NCI-H82 treated with DMSO at 0.1 percent for 48 hours (cell line): ENCODE measurements at regions not wholly inside any gene's neighbourhood (a gene's known extent, or its start where the extent isn't known, plus 50 kb on each side); places are given as distances from the start of the nearest gene placed in this dataset.
"Not testable (repeated sequence)": the region's sequence is repeated elsewhere in the genome, so short reads cannot be mapped to it uniquely, and the experiment has no call there.

ENCODE experiments used
- DNase-seq: peaks from one replicate; lab custom pipeline; 2025; ENCODE audit not compliant: unreplicated experiment; lab: John Stamatoyannopoulos, UW

DNA sequence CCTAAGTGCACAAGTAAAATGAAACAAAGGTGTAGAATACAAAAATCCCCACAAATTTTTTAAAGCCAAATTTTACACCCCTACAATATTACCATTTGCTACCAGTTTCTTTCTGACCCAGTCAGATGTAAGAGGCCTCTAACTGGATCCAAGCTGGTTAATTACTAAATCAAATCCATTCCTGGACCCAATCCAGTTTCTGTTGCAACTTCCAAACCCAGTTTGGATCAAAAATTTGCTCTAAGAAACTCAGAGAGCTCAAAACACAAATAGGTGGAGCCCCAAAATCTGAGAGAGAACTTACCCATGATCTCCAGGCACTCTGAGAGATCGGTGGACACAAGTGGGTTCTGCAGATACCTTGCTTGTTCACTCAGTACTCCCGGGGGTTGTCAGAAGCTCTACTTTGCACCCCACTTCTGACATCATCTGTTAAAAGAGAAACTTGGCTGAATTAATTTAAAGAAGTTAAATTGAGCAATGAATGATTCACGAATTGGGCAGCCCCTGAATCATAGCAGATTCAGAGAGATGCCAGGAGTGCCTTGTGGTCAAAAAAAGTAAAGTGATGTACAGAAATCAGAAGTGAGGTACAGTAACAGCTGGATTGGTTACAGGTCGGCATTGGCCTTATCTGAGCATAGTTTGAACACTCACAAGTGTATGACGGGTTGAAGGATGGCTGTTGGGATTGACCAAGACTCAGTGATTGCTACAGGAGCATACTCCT is 448.0 kb downstream of the KCNT2 start:
- DNase-seq = no peak

DNA sequence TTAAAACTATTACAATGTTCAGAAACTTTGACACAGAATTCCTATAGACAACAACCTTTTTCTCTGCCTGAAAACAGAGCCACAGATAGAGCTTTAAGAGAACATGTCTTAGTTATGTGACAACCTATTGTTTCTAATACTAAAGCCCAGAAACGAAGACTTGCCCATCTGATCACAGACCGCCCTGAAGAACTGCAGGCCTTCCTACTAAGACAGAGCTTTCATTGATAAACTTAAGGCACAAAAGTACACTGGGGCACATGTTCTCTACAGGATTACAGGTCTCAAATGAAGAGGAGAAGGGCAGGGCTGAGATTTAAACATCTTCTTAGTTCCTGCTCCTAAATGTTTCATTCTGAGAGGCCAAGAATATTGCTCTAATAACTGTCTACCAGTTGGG is 452.7 kb downstream of the KCNT2 start:
- no peak for DNase-seq

DNA sequence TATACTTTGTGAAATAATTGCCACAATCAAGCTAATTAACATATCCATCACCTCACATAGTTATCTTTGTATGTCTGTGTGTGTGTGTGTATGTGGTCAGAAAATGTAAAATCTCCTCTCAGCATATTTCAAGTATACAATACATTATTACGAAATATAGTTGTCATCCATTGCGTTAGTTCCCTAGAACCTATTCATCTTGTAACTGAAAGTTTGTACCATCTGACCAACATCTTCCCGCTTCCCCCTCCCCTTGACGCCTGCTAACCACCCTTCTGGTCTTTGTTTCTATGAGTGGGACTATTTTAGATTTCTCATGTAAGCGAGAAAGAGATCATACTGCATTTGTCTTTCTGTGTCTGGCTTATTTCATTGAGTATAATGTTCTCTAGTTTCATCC is 455.3 kb downstream of the KCNT2 start:
- DNase-seq = no peak

DNA sequence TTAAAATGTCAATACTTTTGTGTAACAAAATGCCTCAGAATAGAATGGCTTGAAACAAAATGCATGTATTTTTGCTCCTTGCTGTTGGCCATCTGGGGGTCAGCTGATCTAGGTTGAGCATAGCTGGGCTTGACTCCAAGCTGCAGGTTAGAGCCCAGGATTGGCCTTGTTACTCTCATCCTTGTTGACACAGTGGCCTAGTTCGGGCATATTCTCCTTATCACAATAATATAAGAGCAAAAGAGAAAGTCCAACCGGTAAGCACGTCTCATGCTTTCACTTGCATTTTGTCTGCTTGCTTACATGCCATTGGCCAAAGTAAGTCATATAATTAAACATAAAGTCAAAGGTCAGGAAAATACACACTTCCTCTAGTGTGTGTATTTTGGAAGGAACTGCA is 456.2 kb downstream of the KCNT2 start:
- DNase-seq = no peak

DNA sequence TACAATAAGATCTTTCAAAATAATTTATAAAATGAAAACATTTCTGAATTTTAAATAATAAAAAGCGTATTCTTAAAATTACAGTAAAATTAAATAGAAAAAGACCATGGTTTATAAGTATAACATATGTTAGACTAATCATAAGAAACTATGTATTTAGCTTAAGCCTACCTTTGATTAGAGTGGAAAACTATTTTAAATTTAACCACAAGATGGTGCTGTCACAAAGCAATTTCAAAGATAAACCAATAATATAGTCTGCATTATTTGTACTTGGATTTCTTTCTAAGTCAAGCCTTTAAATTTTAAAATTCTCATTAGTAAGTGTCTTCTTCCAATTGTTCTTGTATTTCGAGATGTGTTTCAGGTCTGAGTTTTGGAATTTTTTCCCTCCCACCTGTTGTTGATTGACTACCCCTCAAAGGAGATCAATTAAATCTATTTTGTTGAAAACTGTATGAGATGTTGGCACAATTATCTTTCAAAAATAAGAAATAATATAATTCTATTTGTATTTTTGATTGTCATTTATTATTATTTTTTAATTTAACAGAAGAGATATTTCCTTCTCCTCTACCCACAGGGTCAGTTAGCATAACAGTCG is 459.8 kb downstream of the KCNT2 start:
- peak; percentile 20 for DNase-seq

DNA sequence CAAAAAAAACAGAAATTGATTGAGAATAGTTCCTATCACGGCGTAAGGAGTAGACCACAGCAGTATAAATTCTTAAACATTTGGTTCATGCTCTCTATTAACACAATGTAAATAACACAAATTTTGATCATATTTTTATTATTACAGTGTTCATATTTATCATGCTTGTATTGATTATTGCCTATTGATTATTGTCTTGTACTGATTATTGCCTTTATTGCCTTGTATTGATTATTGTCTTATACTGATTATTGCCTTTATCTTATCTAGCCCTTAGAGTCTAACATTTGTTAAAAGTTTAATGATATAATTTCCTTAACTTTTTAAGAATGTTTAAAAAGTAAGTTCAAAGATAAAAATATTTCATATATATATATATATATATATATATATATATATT is 460.7 kb downstream of the KCNT2 start:
- no peak for DNase-seq

DNA sequence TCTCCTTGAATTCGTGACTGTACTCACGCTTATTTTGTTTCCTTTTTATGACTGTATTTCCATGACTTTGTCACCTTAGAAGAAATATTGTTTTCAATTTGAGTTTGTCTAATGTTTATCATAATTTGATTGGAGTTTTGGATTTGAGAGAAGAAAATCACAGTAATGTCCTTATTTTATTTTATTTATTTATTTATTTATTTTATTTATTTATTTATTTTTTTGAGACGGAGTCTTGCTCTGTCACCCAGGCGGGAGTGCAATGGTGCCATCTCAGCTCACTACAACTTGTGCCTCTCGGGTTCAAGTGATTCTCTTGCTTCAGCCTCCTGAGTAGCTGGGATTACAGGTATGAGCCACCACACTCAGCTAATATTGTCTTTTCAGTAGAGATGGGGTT is 463.1 kb downstream of the KCNT2 start:
- not testable (repeated sequence) for DNase-seq

DNA sequence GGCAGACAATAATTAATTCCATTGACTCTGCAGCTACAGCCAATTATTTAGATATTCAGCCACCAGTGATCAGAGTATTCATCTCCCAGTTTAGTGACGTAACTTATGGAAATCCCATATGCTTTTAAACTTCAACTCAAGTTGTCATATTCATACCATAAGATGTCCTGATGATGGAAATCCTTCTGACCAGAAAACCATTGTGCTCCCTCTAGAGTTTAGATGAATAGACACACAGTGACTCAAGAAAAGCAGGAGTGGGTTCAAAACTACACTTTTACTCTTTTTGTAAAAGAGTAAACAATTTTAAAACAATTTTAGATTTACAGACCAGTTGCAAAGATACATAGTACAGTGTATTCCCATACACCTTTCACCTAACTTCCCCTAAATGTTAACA is 463.7 kb downstream of the KCNT2 start:
- no peak for DNase-seq

DNA sequence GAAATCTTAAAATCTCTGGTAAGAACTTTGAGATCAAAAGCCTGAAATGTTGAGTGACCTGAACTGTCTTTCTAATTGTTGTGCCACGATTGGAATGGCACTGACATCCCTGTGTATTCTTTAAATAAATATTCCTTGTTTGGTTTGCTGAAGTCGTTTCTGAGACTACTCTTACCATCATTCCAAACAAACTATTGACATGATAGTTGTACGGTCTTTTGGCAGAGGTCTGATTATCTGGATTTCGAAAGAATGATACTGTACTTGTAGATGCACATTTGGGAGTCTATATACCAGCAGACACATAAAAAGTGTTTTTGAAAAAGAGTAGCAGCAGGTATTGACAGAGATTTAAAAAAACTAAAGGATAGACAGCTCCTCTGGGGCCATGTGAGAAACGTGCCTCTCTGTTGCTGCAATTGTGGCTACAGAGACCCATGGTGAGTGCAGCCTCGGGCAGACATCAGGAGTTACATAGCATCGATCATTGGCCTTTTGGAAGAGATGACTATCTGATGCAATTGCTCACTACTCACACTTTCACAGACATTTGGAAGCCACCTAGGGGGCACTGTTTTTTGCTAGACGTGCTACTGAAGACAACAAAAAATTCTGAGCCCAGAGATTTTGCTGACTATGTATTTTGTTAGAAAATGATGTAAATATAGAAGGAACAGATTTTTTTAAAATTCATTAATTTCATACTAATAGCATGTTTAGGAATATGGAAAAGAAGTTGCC is 464.5 kb downstream of the KCNT2 start:
- no peak for DNase-seq

DNA sequence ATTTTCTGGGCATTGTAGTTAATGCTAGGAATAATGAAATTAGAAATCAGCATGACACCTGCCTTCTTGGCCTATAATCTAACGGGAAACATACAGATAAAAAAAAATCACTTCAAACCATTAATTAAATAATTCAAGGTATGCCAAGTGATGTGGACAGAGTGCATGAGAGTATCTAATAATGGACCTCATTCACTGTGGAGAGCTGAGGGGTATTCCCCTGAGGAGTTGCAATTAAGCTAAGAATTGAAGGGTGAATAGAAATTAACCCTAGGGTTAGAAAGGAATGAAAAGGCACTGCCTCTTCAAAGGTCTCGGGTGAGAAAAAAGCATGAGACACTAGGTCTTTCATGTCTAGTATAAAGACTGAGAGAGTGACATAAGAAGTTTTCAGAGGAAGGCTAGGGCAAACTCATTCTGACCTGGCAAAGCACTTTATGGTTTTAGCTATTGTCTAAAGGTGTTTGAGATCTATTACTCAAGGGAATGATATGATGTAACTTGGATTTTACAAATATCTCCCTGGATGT is 466.1 kb downstream of the KCNT2 start:
- no peak for DNase-seq

DNA sequence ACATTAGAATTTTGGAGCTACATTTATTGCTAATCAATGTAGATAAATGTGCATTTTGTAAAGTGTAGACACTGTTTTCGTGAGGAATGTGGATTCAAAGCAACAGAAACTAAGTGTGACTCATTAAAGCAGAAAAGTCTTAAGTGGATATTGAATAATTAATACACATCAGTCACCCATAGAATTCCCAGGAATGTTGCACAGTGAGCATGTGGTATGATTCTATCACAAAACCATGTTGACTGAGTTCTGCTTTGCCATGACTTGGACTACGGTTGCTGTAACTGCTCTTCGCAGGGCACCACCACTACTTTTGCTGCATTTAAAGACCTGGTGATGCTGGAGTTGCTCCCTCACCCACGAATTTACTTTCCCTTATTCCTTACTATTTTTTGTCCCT is 471.8 kb downstream of the KCNT2 start:
- DNase-seq = no peak

DNA sequence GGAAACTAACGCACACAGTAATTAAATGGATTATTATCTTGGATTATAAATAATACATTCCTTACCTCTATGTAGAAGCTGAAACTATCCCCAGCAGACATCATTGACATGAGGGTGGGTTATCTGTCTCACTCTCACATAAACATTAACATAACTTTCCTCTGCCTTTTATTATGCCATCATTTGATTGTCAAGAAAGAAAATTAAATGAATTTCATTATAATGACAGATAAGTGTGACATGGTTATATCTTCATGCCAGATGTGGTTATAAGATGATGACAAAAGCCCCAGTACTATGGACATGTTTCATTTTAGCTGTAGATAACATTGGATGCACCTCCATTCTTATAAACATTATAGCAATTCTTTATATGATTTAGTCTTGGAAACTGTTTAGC is 476.5 kb downstream of the KCNT2 start:
- no peak for DNase-seq

DNA sequence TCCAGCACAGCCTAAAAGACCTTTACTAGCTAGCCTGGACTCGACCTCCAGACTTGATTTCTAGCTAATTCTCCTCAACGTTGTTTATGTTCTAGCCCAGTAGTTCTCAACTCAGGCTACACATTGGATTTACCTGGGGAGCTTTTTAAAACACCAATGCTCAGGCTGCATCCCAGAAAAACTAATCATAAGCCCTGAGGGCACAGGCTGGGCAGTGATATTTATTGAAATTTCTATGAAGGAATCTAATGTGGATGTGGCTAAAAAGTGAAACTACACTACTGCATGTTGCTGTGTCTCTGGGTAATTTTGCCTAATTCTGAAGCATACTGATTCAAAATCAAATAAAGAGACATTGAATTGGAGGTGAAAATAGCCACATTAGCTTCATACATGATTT is 479.4 kb downstream of the KCNT2 start:
- no peak for DNase-seq

DNA sequence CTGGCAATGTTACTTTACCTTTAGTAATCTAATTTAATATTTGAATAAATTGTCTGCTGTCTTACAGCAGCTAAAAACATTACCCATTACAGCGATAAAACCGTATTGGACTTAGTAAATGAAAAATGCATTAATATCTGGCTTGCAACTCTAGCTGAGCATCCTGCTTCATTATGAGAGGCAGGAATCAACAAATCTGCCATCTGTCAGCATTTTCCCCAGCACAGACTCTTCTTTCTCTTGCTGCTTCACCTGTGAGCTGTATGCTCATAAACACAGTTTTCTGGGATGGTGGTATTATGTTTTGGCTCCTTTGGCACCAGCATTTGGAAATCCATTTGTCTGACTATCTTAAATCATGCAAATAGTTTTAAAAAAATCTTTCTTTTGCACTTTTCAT is 487.1 kb downstream of the KCNT2 start:
- no peak for DNase-seq

DNA sequence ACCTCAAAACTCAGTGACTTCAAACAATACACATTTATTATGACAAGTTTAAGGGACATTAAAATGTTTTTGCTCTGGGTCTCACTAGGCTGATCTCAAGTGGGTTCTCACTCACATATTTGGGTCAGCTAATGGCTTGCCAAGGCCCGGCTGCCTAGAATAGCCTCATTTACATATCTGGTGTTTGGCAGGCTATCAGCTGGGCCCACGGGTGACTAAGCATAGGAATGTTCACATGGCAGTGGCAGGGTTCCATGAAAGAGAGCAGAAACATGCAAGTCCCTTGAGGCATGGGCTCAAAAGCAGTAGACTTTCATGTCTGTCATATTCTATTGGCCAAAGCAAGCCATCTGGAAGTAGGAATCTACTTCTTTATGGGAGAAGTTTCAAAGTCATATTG is 492.6 kb downstream of the KCNT2 start:
- no peak for DNase-seq

DNA sequence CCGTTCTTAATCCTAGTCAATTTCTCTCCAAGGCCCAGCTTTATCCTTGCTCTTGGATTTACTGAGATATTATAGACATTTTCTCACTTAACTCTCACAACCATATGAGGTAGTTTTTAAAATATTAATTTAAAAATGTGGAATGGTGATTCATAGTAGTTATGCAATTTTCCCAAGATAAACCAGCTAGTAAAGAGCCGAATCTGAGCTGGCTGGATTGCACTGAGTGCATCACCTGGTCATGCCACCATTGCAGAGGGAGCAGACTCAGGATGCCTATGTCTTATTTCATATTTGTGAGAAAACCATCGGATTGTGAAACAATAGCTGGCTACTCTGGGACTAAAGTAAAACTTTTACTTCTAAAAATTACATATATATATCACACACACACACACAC is 494.0 kb downstream of the KCNT2 start:
- DNase-seq = no peak

DNA sequence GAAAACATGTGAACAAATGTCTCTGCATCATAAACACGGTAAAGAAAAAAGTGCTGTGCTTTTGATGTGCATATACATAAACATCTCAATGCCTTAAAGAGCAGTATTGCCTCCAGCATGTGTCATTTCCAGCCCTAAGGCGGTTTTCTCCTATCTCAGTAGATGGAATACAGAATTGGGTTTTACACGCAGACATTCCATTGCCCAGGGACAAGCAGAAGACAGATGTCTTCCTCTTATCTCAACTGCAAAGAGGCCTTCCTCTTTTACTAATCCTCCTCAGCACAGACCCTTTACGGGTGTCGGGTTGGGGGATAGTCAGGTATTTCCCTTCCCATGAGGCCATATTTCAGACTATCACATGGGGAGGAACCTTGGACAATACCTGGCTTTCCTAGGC is 499.2 kb downstream of the KCNT2 start:
- DNase-seq = not testable (repeated sequence)

DNA sequence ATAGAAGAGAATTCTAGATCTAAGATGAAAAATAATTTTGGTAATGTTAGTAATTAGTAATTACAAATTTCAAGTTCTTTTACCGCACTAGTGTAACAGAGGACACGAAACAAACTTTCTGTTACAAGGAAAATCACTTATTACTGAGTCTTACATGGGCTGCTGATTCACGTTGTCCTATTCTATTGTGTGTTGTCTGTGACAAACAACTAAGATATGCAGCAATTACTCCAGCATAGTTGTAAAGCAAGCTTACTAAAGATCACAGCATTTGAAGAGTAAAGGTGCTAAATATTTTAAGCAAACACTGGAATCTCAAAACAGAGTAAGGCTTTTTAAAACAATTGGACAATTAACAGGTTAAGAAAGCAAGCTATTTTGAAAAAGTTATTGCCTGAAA is 502.3 kb downstream of the KCNT2 start:
- no peak for DNase-seq

DNA sequence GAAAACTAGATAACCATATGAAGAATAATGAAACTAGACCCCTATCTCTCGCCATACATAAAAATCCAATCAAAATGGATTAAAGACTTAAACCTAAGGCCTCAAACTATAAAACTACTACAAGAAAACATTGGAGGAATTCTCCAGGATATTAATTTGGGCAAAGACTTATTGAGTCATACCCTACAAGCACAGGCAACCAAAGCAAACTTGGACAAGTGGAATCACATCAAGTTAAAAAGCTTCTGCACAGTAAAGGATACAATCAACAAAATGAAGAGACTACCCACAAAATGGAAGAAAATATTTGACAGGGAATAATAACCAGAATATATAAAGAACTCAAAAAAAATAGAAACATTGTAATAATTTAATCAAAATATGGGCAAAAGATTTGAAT is 505.4 kb downstream of the KCNT2 start:
- no peak for DNase-seq

DNA sequence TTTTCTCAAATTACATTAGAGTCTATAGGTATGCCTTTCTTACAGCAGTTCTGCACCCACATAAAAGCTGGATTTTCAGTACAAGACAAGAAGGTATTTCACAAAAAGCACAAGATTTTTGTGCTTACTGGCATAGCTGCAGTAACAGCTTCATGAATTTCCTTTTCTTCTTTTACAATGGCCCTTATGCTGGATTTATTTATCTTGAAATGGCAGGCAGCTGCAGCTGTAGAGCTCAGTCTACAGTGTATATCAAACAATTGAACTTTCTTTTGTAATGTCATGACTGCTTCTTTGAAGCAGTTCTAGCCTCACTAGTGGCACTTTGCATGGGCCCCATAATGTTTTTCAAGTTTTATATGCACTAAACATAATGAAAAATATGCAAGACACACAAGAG is 510.2 kb downstream of the KCNT2 start:
- no peak for DNase-seq

DNA sequence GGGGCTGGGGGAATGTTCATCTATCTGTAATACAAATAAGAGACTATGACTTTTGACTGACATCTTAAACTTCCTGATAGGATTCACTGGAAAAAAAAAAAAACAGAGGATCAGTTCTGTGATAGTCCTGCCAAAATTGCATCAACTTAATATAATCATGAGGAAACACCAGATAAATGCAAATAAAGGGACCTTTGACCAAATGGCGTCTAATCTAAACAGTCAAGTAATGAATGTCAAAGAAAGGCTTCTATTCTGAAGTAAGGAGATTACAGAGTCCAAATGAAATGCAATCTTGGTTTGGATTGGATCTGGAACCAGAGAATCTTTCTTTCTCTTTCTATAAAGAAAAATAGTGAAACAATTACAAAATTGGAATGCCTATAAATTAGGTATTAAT is 513.4 kb downstream of the KCNT2 start:
- DNase-seq = no peak
